Stomach (tissue), 8 donors: ENCODE measurements at regions not wholly inside any gene's neighbourhood (a gene's known extent, or its start where the extent isn't known, plus 50 kb on each side); places are given as distances from the start of the nearest gene placed in this dataset.

ENCODE experiments used
- DNase-seq, 2 donors: peaks; one replicate each; pipeline versions ENCODE4 v3.0.0 to v3.0.0-alpha.2; 2013 to 2019
- H3K27ac ChIP-seq, 5 donors: fragments of 200-600 bp in 4 of 5; sonication (generic) in 4 of 5; one replicate each; pipeline ENCODE4 v1.5.1; 2013 to 2019; ENCODE audit warnings: mild to moderate bottlenecking in 1 of 5, moderate library complexity in 1 of 5
- H3K27me3 ChIP-seq, 3 donors: fragments of 200-600 bp; sonication (generic); one replicate each; pipeline ENCODE4 v1.5.1; 2017 to 2019; ENCODE audit warnings: mixed run types in 1 of 3
- H3K36me3 ChIP-seq, 4 donors: fragments of 200-600 bp; sonication (generic); 1 replicate in 3 of 4; 2 replicates in 1 of 4; pipeline ENCODE4 v1.5.1; 2016 to 2019
- H3K4me1 ChIP-seq, 4 donors: fragments of 200-600 bp; sonication (generic); one replicate each; pipeline ENCODE4 v1.5.1; 2016 to 2019
- H3K4me3 ChIP-seq, 4 donors: fragments of 200-600 bp; sonication (generic) in 3 of 4; one replicate each; pipeline ENCODE4 v1.5.1; 2016 to 2019; ENCODE audit warnings: mild to moderate bottlenecking in 1 of 4
- H3K9me3 ChIP-seq, 4 donors: fragments of 200-600 bp; sonication (generic); one replicate each; pipeline ENCODE4 v1.5.1; 2016 to 2019
- EP300 ChIP-seq: sonication (generic); formaldehyde crosslinking; IDR thresholded peaks from one replicate; pipeline ENCODE4 v1.6.1; 2017; ENCODE audit warnings: antibody characterized with exemption
- POLR2A ChIP-seq, 4 donors: fragments of 450-650 bp; IDR thresholded peaks; one replicate each; pipeline ENCODE4 v1.6.1; 2016; ENCODE audit warnings: antibody characterized with exemption in 4 of 4, control low read depth in 2 of 4, mild to moderate bottlenecking in 1 of 4, moderate library complexity in 1 of 4
- POLR2AphosphoS5 ChIP-seq, 3 donors: sonication (generic); formaldehyde crosslinking; IDR thresholded peaks; one replicate each; pipeline ENCODE4 v1.6.1; 2016; ENCODE audit warnings: antibody characterized with exemption in 3 of 3
- WGBS, 5 donors: extraction: QIAGEN DNeasy Blood & Tissue Kit in 3 of 5; methylation state at CpG; one replicate each; pipeline versions ENCODE4 v1.1.5 to v1.1.7; 2013 to 2018; 5-methylcytosine and 5-hydroxymethylcytosine counted together
- intact Hi-C: fragments of 100-400 bp; cut with DNase I; formaldehyde crosslinking; loops from one replicate; pipeline ENCODE4 v1.15.1; 2023; ENCODE audit warnings: low total_unique reads
- TF ChIP-seq, protein P1 (sequence below), 7 experiments: fragments of 450-650 bp in 4 of 7; fragments of 200-600 bp in 3 of 7; sonication (generic) in 3 of 7; IDR thresholded peaks; one replicate each; pipeline ENCODE4 v1.5.1; 2016 to 2019; ENCODE audit warnings: antibody characterized with exemption in 7 of 7, control low read depth in 2 of 7, mild to moderate bottlenecking in 1 of 7
- donor health status: healthy with polysubstance abuse.
- donor health status: Bipolar disorder and iron deficiency.
- donor health status: healthy.

DNA sequence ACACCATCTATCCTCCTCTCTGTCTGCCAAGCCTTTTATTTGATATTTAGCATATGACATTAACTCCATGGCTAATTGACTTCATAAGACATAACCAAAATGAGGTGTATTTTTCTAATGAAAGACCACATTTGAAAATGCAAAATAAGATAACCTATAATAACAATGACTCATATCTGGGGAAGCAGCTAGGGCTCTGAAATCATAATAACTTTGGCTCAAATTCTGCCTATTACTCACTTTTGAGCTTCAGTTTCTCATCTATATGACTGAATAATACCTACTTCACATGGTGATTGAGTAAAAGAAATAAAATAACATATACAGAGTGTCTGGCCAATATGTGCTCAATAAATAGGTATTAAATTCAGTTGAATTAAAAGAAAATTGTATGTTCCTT is 1419.8 kb upstream of the TENM4 start:
- no peaks in the 10 kb centered on the region for H3K27me3 ChIP-seq
- intact Hi-C loops = no loop called here
- H3K4me3 ChIP-seq = no peak overlapping the region
- H3K9me3 ChIP-seq = peaks cover 0 to 3% (median 0%) of the 10 kb centered on the region in 4 donors
- no peak overlapping the region for H3K27ac ChIP-seq
- H3K4me1 ChIP-seq = no peaks in the 10 kb centered on the region
- no peak for DNase-seq
- no peaks in the 10 kb centered on the region for H3K36me3 ChIP-seq
- TF ChIP-seq, protein P1, sequence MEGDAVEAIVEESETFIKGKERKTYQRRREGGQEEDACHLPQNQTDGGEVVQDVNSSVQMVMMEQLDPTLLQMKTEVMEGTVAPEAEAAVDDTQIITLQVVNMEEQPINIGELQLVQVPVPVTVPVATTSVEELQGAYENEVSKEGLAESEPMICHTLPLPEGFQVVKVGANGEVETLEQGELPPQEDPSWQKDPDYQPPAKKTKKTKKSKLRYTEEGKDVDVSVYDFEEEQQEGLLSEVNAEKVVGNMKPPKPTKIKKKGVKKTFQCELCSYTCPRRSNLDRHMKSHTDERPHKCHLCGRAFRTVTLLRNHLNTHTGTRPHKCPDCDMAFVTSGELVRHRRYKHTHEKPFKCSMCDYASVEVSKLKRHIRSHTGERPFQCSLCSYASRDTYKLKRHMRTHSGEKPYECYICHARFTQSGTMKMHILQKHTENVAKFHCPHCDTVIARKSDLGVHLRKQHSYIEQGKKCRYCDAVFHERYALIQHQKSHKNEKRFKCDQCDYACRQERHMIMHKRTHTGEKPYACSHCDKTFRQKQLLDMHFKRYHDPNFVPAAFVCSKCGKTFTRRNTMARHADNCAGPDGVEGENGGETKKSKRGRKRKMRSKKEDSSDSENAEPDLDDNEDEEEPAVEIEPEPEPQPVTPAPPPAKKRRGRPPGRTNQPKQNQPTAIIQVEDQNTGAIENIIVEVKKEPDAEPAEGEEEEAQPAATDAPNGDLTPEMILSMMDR (IDR thresholded peaks at IDR 0.05) = no peak
- TF ChIP-seq POLR2AphosphoS5 (IDR thresholded peaks at IDR 0.05) = no peak
- TF ChIP-seq POLR2A (IDR thresholded peaks at IDR 0.05) = no peak
- no peak for TF ChIP-seq EP300

DNA sequence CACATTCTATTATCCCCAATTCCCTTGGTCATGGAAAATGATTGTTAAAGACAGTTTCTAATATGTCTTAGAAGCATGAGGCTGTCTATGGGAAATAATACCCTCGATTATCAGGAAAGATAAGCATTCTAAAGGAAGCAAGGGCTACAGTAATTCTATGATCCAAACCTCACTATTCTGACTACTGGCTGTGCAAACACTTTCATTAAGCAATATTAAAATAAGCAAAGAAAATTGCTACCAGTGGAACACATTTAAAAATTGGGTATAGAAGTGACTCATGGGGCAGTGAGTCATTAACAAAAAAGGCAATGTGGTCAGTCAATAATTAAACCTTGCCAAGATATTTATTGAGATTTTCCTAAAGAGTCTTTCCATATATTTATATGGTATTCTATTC is 1415.2 kb upstream of the TENM4 start:
- H3K36me3 ChIP-seq = no peaks in the 10 kb centered on the region
- no peak for DNase-seq
- TF ChIP-seq, protein P1 (IDR thresholded peaks at IDR 0.05) = no peak
- no peak for TF ChIP-seq EP300
- no peak for TF ChIP-seq POLR2AphosphoS5 (IDR thresholded peaks at IDR 0.05)
- TF ChIP-seq POLR2A (IDR thresholded peaks at IDR 0.05) = no peak
- H3K27ac ChIP-seq = no peak overlapping the region
- intact Hi-C loops = no loop called here
- peaks cover 0 to 3% (median 0%) of the 10 kb centered on the region in 4 donors for H3K9me3 ChIP-seq
- 19 to 42% (median 36%) methylated on average over 1 of the region's 1 CpG for WGBS, 5 donors
- no peaks in the 10 kb centered on the region for H3K4me1 ChIP-seq
- H3K4me3 ChIP-seq = no peak overlapping the region
- no peaks in the 10 kb centered on the region for H3K27me3 ChIP-seq

- no peaks in the 10 kb centered on the region for H3K4me1 ChIP-seq
- 76 to 91% (median 85%) methylated on average over 4 of the region's 4 CpGs for WGBS, 5 donors
Measured at GRCh38 chr11:80855426-80855825, 1414.6 kb upstream of the TENM4 start.

GRCh38 chr11:80849253-80849652 is 1408.4 kb upstream of the TENM4 start:
- Histone ChIP-seq H3K4me1 (no peaks in the 10 kb centered on the region), H3K4me3 (no peak overlapping the region), H3K36me3 (no peaks in the 10 kb centered on the region), H3K27ac (no peak overlapping the region), H3K27me3 (no peaks in the 10 kb centered on the region), H3K9me3 (no peaks in the 10 kb centered on the region)
- no peak for DNase-seq
- intact Hi-C loops = no loop called here
- 82 to 90% (median 86%) methylated on average over 3 of the region's 3 CpGs for WGBS, 5 donors
- TF ChIP-seq EP300 = no peak

More at GRCh38 chr11:80855426-80855825, 1414.6 kb upstream of the TENM4 start:
- intact Hi-C loops = no loop called here
- H3K27ac ChIP-seq = no peak overlapping the region
- DNase-seq = no peak
- H3K4me3 ChIP-seq = no peak overlapping the region
- H3K36me3 ChIP-seq = no peaks in the 10 kb centered on the region
- TF ChIP-seq EP300 (no peak), POLR2AphosphoS5 (IDR thresholded peaks at IDR 0.05) (no peak), POLR2A (IDR thresholded peaks at IDR 0.05) (no peak)
- TF ChIP-seq, protein P1 (IDR thresholded peaks at IDR 0.05) = no peak
- H3K9me3 ChIP-seq = peaks cover 0 to 3% (median 0%) of the 10 kb centered on the region in 4 donors
- H3K27me3 ChIP-seq = no peaks in the 10 kb centered on the region

DNA sequence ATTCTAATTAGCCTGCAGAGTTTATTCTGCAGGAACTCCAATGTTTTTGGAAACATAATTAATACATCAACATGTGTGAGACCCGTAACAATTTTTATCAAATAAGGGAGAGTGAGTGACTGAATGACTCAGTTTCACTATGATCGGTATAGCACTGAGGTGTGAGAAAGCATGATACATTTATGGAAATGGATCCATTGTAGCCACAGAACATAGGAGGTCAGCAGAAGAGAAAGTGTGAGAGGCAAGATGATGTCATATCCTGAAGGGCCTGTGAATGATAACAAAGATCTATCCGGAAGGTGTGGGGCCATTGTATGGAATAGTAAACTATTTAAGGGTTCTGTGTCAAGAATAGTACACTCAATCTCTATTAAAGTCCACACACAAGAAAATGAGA is 1406.1 kb upstream of the TENM4 start:
- Histone ChIP-seq H3K4me1 (no peaks in the 10 kb centered on the region), H3K27ac (no peak overlapping the region), H3K36me3 (no peaks in the 10 kb centered on the region), H3K4me3 (no peak overlapping the region), H3K27me3 (no peaks in the 10 kb centered on the region), H3K9me3 (no peaks in the 10 kb centered on the region)
- no peak for DNase-seq
- TF ChIP-seq POLR2AphosphoS5 (IDR thresholded peaks at IDR 0.05) (no peak), POLR2A (IDR thresholded peaks at IDR 0.05) (no peak), EP300 (no peak)
- TF ChIP-seq, protein P1 (IDR thresholded peaks at IDR 0.05) = no peak
- WGBS, 5 donors = 56 to 88% (median 72%) methylated on average over 3 of the region's 3 CpGs
- intact Hi-C loops = no loop called here
